ENCODE measurements at regions not wholly inside any gene's neighbourhood (a gene's known extent, or its start where the extent isn't known, plus 50 kb on each side); places are given as distances from the start of the nearest gene placed in this dataset.

DNA sequence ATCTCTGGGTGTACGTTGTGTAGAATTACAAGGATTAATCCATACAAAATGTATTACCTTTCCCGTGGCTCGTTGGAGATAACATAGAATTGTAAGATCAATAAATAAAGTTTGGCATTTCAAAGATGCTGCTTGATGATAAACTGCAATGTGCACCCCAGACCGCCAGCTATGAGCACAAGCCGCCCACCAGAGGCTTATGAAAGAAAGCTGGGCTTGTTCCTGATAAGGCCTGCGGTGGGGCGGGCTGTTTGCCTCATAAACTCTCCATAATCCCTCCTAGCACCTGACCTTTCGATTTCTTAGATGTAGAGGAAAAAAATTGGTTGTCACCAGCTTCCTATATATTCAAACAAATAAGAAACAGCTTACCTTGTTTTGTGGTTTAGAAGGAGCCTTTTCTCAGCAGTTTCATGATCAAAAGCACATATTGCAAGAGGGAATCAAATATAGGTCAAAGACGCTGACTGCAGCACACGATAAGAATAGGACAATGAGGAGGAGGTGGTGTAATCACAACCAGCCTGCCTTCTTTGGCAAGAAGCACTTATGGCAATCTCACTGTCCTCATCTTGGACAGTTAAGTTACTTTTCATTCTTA lies 293.6 kb downstream of the RMST start:
- H3K4me3 Mint-ChIP-seq = no peak overlapping the region
- H3K4me1 Mint-ChIP-seq = no peaks in the 10 kb centered on the region
- H3K36me3 Mint-ChIP-seq = no peaks in the 10 kb centered on the region
- H3K27me3 Mint-ChIP-seq = no peaks in the 10 kb centered on the region
- H3K9me3 Mint-ChIP-seq = no peaks in the 10 kb centered on the region
- no peak overlapping the region for H3K27ac Mint-ChIP-seq
- no peak for ATAC-seq

DNA sequence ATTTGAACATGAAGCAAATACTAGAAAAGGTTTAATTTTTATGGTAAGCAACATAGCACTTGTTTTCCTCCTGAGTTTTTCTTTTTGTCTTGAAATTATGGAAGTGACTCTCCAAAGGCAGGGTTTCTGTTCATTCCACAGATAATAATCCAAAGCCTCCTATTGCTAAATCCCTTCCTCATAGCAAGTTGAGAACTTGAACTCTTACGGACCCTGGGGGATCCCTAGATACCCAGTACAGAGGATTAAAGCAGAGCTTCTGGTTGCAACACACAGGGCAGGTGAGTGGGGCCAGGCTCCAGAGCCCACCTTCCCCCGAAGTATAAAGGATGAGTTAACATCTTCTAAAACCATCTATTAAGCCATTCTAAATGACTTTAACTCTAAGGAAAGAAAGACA lies 294.1 kb downstream of the RMST start:
- Mint-ChIP-seq H3K27ac (no peak overlapping the region), H3K27me3 (no peaks in the 10 kb centered on the region), H3K9me3 (no peaks in the 10 kb centered on the region), H3K4me3 (no peak overlapping the region), H3K4me1 (no peaks in the 10 kb centered on the region), H3K36me3 (no peaks in the 10 kb centered on the region)
- no peak for ATAC-seq

- no peak overlapping the region for H3K4me3 Mint-ChIP-seq
- H3K27me3 Mint-ChIP-seq = no peaks in the 10 kb centered on the region
- H3K4me1 Mint-ChIP-seq = no peaks in the 10 kb centered on the region
- H3K9me3 Mint-ChIP-seq = peaks cover 5% of the 10 kb centered on the region
- H3K36me3 Mint-ChIP-seq = no peaks in the 10 kb centered on the region
- no peak overlapping the region for H3K27ac Mint-ChIP-seq
- ATAC-seq = no peak
These were observed 295.0 kb downstream of the RMST start for GRCh38 chr12:97757481-97758193.

DNA sequence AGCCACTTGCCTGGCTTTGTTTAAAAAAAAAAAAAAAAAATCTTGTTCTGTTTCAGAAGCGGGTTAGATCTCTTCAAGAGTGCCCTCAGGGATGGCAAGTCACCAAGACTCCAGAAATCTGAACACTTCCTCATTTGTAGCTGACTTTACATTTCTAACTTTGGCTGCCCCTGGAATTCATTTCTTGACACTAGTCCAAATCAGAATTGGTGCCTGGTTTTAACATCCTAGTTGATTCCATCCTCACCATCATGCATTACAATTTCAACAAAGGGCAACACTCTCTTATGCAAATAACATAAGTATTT lies 295.5 kb downstream of the RMST start:
- ATAC-seq = no peak
- Mint-ChIP-seq H3K4me3 (no peak overlapping the region), H3K4me1 (no peaks in the 10 kb centered on the region), H3K27me3 (no peaks in the 10 kb centered on the region), H3K9me3 (peaks cover 5% of the 10 kb centered on the region), H3K36me3 (no peaks in the 10 kb centered on the region), H3K27ac (no peak overlapping the region)

- peaks cover 5% of the 10 kb centered on the region for H3K9me3 Mint-ChIP-seq
- H3K36me3 Mint-ChIP-seq = no peaks in the 10 kb centered on the region
- H3K4me3 Mint-ChIP-seq = no peak overlapping the region
- no peak for ATAC-seq
- H3K4me1 Mint-ChIP-seq = no peaks in the 10 kb centered on the region
- H3K27ac Mint-ChIP-seq = no peak overlapping the region
- no peaks in the 10 kb centered on the region for H3K27me3 Mint-ChIP-seq
These were observed 296.0 kb downstream of the RMST start for GRCh38 chr12:97758586-97758985.

- Mint-ChIP-seq H3K27me3 (no peaks in the 10 kb centered on the region), H3K9me3 (peaks cover 9% of the 10 kb centered on the region)
- ATAC-seq = no peak
These were observed 298.0 kb downstream of the RMST start for GRCh38 chr12:97760601-97761000.

DNA sequence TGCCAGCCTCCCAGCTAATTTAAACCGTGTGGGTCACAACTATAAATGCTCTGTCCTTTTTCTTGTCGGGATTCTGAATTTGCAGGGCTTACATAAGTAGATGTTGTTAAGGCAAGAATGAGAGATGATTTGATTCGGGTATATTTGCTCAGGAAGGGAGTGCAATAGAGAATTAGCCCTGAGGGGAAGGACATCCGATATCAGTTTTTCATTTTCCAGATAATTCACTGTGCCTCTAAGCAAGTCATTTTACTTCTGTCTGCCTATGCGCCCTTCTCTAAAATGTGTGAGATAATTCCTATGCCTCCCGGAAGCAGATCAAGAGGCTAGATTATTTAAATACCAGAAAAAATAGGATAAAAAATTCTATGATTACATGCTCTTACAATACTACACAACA lies 300.5 kb downstream of the RMST start:
- ATAC-seq = no peak
- H3K4me1 Mint-ChIP-seq = no peaks in the 10 kb centered on the region
- H3K27me3 Mint-ChIP-seq = no peaks in the 10 kb centered on the region
- no peak overlapping the region for H3K4me3 Mint-ChIP-seq
- H3K27ac Mint-ChIP-seq = no peak overlapping the region
- H3K36me3 Mint-ChIP-seq = no peaks in the 10 kb centered on the region
- H3K9me3 Mint-ChIP-seq = peaks cover 9% of the 10 kb centered on the region

More at GRCh38 chr12:97760601-97761000, 298.0 kb downstream of the RMST start:
- H3K4me1 Mint-ChIP-seq = no peaks in the 10 kb centered on the region
- no peak overlapping the region for H3K4me3 Mint-ChIP-seq
- no peaks in the 10 kb centered on the region for H3K36me3 Mint-ChIP-seq
- H3K27ac Mint-ChIP-seq = no peak overlapping the region

- Mint-ChIP-seq H3K4me1 (no peaks in the 10 kb centered on the region), H3K36me3 (no peaks in the 10 kb centered on the region), H3K27ac (no peak overlapping the region), H3K4me3 (no peak overlapping the region), H3K9me3 (peaks cover 9% of the 10 kb centered on the region), H3K27me3 (no peaks in the 10 kb centered on the region)
- no peak for ATAC-seq
These were observed 302.1 kb downstream of the RMST start for GRCh38 chr12:97764700-97765099.

DNA sequence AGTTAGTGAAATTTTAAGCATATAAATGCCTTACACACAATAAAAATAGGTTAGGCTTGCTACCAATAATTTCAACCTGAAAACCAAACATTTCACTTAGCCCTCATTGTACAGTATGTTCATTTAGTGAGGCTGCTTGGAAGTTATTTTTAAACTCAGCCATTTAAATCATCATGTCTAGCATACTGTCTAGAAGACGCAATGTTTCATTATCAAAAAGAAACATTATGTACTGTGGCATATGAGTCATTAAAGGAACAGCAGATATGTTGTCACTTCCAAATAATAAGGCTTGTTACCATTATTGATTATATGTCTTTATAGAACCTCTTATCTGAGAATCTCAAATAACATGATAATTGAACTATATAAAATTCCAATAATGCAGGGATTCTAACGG lies 304.7 kb downstream of the RMST start:
- H3K27me3 Mint-ChIP-seq = no peaks in the 10 kb centered on the region

DNA sequence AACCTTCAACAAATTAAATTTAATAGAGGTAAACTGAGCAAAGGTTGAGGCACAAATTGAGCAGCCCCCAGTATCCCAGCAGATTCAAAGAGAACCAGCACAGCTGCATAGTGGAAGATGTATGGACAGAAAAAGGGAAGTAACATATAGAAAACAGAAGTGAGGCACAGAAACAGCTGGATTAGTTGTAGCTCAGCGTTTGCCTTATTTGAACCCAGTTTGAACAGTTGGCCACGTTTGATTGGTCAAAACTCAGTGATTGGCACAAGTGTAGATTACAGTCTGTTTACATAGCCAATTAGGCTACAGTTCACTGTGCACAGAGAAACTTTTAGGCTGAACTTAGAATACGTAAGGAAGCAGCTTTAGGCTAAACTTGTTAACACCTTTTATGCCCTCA lies 315.5 kb downstream of the RMST start:
- Mint-ChIP-seq H3K4me1 (no peaks in the 10 kb centered on the region), H3K4me3 (no peak overlapping the region), H3K36me3 (no peaks in the 10 kb centered on the region), H3K27ac (no peak overlapping the region), H3K9me3 (peaks cover 15% of the 10 kb centered on the region), H3K27me3 (no peaks in the 10 kb centered on the region)
- no peak for ATAC-seq

More for the DNA sequence above, 304.7 kb downstream of the RMST start:
- Mint-ChIP-seq H3K9me3 (peaks cover 6% of the 10 kb centered on the region), H3K36me3 (no peaks in the 10 kb centered on the region), H3K27ac (no peak overlapping the region), H3K4me3 (no peak overlapping the region), H3K4me1 (no peaks in the 10 kb centered on the region)
- no peak for ATAC-seq

GRCh38 chr12:97781342-97781741 lies 318.7 kb downstream of the RMST start:
- H3K36me3 Mint-ChIP-seq = no peaks in the 10 kb centered on the region
- H3K27me3 Mint-ChIP-seq = no peaks in the 10 kb centered on the region
- ATAC-seq = no peak
- H3K27ac Mint-ChIP-seq = no peak overlapping the region
- no peak overlapping the region for H3K4me3 Mint-ChIP-seq
- peaks cover 13% of the 10 kb centered on the region for H3K9me3 Mint-ChIP-seq
- H3K4me1 Mint-ChIP-seq = no peaks in the 10 kb centered on the region

DNA sequence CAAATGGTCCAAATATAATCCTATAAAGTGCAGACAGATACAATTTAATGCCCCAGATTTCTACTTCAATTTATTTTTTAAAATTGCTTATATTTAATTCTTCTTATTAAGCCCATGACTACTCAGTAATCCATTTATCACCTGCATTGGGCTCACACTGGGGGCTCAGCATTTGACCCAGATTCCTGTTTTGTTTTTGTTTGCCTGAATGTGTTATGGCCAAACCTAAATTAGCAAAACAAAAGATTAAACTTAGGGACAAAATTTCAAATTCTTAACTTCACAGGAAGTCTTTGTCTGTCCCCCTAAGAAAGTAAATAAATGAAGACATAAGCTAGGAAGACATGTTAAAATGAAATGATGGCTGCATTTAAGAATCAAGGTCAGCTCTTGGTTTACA lies 322.3 kb downstream of the RMST start:
- Mint-ChIP-seq H3K36me3 (no peaks in the 10 kb centered on the region), H3K9me3 (peaks cover 7% of the 10 kb centered on the region), H3K27me3 (no peaks in the 10 kb centered on the region), H3K4me1 (no peaks in the 10 kb centered on the region), H3K4me3 (no peak overlapping the region), H3K27ac (no peak overlapping the region)
- ATAC-seq = no peak

- Mint-ChIP-seq H3K27ac (no peak overlapping the region), H3K4me3 (no peak overlapping the region), H3K36me3 (no peaks in the 10 kb centered on the region), H3K9me3 (peaks cover 5% of the 10 kb centered on the region), H3K27me3 (no peaks in the 10 kb centered on the region), H3K4me1 (no peaks in the 10 kb centered on the region)
- no peak for ATAC-seq
These were observed 327.7 kb downstream of the RMST start for GRCh38 chr12:97790281-97790680.

GRCh38 chr12:97797473-97797872 lies 334.9 kb downstream of the RMST start:
- H3K27me3 Mint-ChIP-seq = no peaks in the 10 kb centered on the region
- no peak overlapping the region for H3K4me3 Mint-ChIP-seq
- no peak overlapping the region for H3K27ac Mint-ChIP-seq
- ATAC-seq = no peak
- no peaks in the 10 kb centered on the region for H3K36me3 Mint-ChIP-seq
- H3K9me3 Mint-ChIP-seq = peaks cover 4% of the 10 kb centered on the region
- no peaks in the 10 kb centered on the region for H3K4me1 Mint-ChIP-seq

GRCh38 chr12:97800561-97800960 lies 338.0 kb downstream of the RMST start:
- Mint-ChIP-seq H3K27me3 (no peaks in the 10 kb centered on the region), H3K9me3 (peaks cover 2% of the 10 kb centered on the region)
- ATAC-seq = no peak

DNA sequence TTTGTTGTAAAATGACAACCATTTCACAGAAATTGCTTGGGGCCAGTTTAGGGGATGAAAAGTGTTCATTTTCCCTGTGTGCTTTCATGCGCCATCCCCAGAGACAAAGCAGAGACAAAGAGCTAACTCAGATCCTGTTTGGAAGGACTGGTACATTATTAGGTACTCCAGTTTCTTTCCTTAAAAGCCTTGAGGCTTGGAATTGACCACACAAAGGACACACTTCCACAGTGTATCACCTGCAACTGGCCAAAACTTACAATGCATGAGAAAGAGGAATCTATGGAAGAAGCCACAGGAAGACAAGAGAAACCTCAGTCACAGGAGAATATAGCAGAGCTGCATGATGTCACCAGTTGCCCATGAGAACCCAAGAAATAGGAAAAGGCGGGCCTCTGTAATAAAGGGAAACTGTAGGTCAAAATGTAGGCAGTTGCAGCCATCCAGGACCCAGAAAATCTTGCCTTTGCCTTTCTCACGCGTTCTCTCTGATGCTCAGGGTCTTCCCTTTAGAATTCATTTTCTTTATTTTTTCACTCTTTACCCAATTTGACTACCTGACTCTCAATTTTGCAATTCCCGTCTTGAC lies 339.0 kb downstream of the RMST start:
- Mint-ChIP-seq H3K4me3 (no peak overlapping the region), H3K36me3 (no peaks in the 10 kb centered on the region), H3K27me3 (no peaks in the 10 kb centered on the region), H3K27ac (no peak overlapping the region), H3K9me3 (peaks cover 2% of the 10 kb centered on the region), H3K4me1 (no peaks in the 10 kb centered on the region)
- ATAC-seq = no peak

More at GRCh38 chr12:97800561-97800960, 338.0 kb downstream of the RMST start:
- H3K4me3 Mint-ChIP-seq = no peak overlapping the region
- no peak overlapping the region for H3K27ac Mint-ChIP-seq
- no peaks in the 10 kb centered on the region for H3K36me3 Mint-ChIP-seq
- H3K4me1 Mint-ChIP-seq = no peaks in the 10 kb centered on the region

All from stimulated activated memory B cell treated with anti-CD40 and anti-IgM and Interleukin-4, amounts not matched to agents 10 μg/mL and 1 μg/mL and 100 μg/mL, for 72 hours (primary cell).